ENCODE measurements at regions not wholly inside any gene's neighbourhood (a gene's known extent, or its start where the extent isn't known, plus 50 kb on each side); places are given as distances from the start of the nearest gene placed in this dataset.
"Not testable (repeated sequence)": the region's sequence is repeated elsewhere in the genome, so short reads cannot be mapped to it uniquely, and the experiment has no call there.

- Histone ChIP-seq H3K27ac (ENCODE audit: low read depth) (no peak overlapping the region), H3K4me1 (ENCODE audit: insufficient read depth) (peaks cover 1% of the 10 kb centered on the region), H3K36me3 (ENCODE audit: insufficient read depth) (no peaks in the 10 kb centered on the region), H3K4me3 (ENCODE audit: low read depth, low read length) (no peak overlapping the region)
- peak; percentile 80 for DNase-seq (ENCODE audit: extremely low spot score)
- WGBS: 19% methylated on average over 8 of the region's 8 CpGs
These were observed 778.5 kb downstream of the NTRK3 start for GRCh38 chr15:87477737-87478686.

GRCh38 chr15:87477026-87477425 lies 779.5 kb downstream of the NTRK3 start:
- H3K4me3 ChIP-seq (ENCODE audit: low read depth, low read length): no peak overlapping the region
- 98% methylated on average over 1 of the region's 1 CpG for WGBS
- no peak for DNase-seq (ENCODE audit: extremely low spot score)
- peaks cover 1% of the 10 kb centered on the region for H3K4me1 ChIP-seq (ENCODE audit: insufficient read depth)
- no peaks in the 10 kb centered on the region for H3K36me3 ChIP-seq (ENCODE audit: insufficient read depth)
- H3K27ac ChIP-seq (ENCODE audit: low read depth): no peak overlapping the region

GRCh38 chr15:87470923-87471322 lies 785.6 kb downstream of the NTRK3 start:
- no peaks in the 10 kb centered on the region for H3K36me3 ChIP-seq (ENCODE audit: insufficient read depth)
- DNase-seq (ENCODE audit: extremely low spot score): no peak
- 27% methylated on average over 2 of the region's 2 CpGs for WGBS
- no peaks in the 10 kb centered on the region for H3K4me1 ChIP-seq (ENCODE audit: insufficient read depth)
- H3K4me3 ChIP-seq (ENCODE audit: low read depth, low read length): no peak overlapping the region
- no peak overlapping the region for H3K27ac ChIP-seq (ENCODE audit: low read depth)

GRCh38 chr15:87463956-87464355 lies 792.6 kb downstream of the NTRK3 start:
- not testable (repeated sequence) for H3K4me1 ChIP-seq (ENCODE audit: insufficient read depth); H3K27ac ChIP-seq (ENCODE audit: low read depth); H3K4me3 ChIP-seq (ENCODE audit: low read depth, low read length); H3K36me3 ChIP-seq (ENCODE audit: insufficient read depth); DNase-seq (ENCODE audit: extremely low spot score)
- 70% methylated on average over 7 of the region's 7 CpGs for WGBS

GRCh38 chr15:87461631-87462030 lies 794.9 kb downstream of the NTRK3 start:
- Histone ChIP-seq H3K27ac (ENCODE audit: low read depth) (no peak overlapping the region), H3K36me3 (ENCODE audit: insufficient read depth) (no peaks in the 10 kb centered on the region), H3K4me3 (ENCODE audit: low read depth, low read length) (no peak overlapping the region), H3K4me1 (ENCODE audit: insufficient read depth) (no peaks in the 10 kb centered on the region)
- no peak for DNase-seq (ENCODE audit: extremely low spot score)

- DNase-seq (ENCODE audit: extremely low spot score): no peak
- no peak overlapping the region for H3K27ac ChIP-seq (ENCODE audit: low read depth)
- no peaks in the 10 kb centered on the region for H3K4me1 ChIP-seq (ENCODE audit: insufficient read depth)
- WGBS: 91% methylated on average over 1 of the region's 1 CpG
- H3K36me3 ChIP-seq (ENCODE audit: insufficient read depth): no peaks in the 10 kb centered on the region
- no peak overlapping the region for H3K4me3 ChIP-seq (ENCODE audit: low read depth, low read length)
These were observed 801.7 kb downstream of the NTRK3 start for GRCh38 chr15:87454860-87455259.

GRCh38 chr15:87450314-87450713 lies 806.2 kb downstream of the NTRK3 start:
- Histone ChIP-seq H3K4me1 (ENCODE audit: insufficient read depth) (no peaks in the 10 kb centered on the region), H3K27ac (ENCODE audit: low read depth) (no peak overlapping the region), H3K36me3 (ENCODE audit: insufficient read depth) (no peaks in the 10 kb centered on the region), H3K4me3 (ENCODE audit: low read depth, low read length) (no peak overlapping the region)
- no peak for DNase-seq (ENCODE audit: extremely low spot score)
- WGBS: 26% methylated on average over 1 of the region's 1 CpG

- WGBS: 70% methylated on average over 2 of the region's 2 CpGs
- H3K4me1 ChIP-seq (ENCODE audit: insufficient read depth): no peaks in the 10 kb centered on the region
- DNase-seq (ENCODE audit: extremely low spot score): no peak
These were observed 817.4 kb downstream of the NTRK3 start for GRCh38 chr15:87439090-87439489.

GRCh38 chr15:87433871-87434270 lies 822.7 kb downstream of the NTRK3 start:
- 95% methylated on average over 1 of the region's 1 CpG for whole genome bisulfite sequencing
- no peak for DNase-seq (ENCODE audit: extremely low spot score)
- Histone ChIP-seq H3K4me1 (ENCODE audit: insufficient read depth) (no peaks in the 10 kb centered on the region), H3K27ac (ENCODE audit: low read depth) (no peak overlapping the region), H3K36me3 (ENCODE audit: insufficient read depth) (no peaks in the 10 kb centered on the region), H3K4me3 (ENCODE audit: low read depth, low read length) (no peak overlapping the region)

More at GRCh38 chr15:87439090-87439489, 817.4 kb downstream of the NTRK3 start:
- no peak overlapping the region for H3K4me3 ChIP-seq (ENCODE audit: low read depth, low read length)
- H3K27ac ChIP-seq (ENCODE audit: low read depth): no peak overlapping the region
- H3K36me3 ChIP-seq (ENCODE audit: insufficient read depth): no peaks in the 10 kb centered on the region

GRCh38 chr15:87429754-87430153 lies 826.8 kb downstream of the NTRK3 start:
- no peak for DNase-seq (ENCODE audit: extremely low spot score)
- Histone ChIP-seq H3K4me1 (ENCODE audit: insufficient read depth) (no peaks in the 10 kb centered on the region), H3K4me3 (ENCODE audit: low read depth, low read length) (no peak overlapping the region), H3K36me3 (ENCODE audit: insufficient read depth) (no peaks in the 10 kb centered on the region), H3K27ac (ENCODE audit: low read depth) (no peak overlapping the region)
- 53% methylated on average over 1 of the region's 1 CpG for WGBS

- Histone ChIP-seq H3K36me3 (ENCODE audit: insufficient read depth) (no peaks in the 10 kb centered on the region), H3K27ac (ENCODE audit: low read depth) (no peak overlapping the region), H3K4me1 (ENCODE audit: insufficient read depth) (no peaks in the 10 kb centered on the region), H3K4me3 (ENCODE audit: low read depth, low read length) (no peak overlapping the region)
- 59% methylated on average over 2 of the region's 2 CpGs for WGBS
- no peak for DNase-seq (ENCODE audit: extremely low spot score)
These were observed 836.5 kb downstream of the NTRK3 start for GRCh38 chr15:87420017-87420416.

GRCh38 chr15:87419344-87419743 lies 837.2 kb downstream of the NTRK3 start:
- H3K27ac ChIP-seq (ENCODE audit: low read depth): no peak overlapping the region
- 83% methylated on average over 1 of the region's 1 CpG for WGBS
- no peak overlapping the region for H3K4me3 ChIP-seq (ENCODE audit: low read depth, low read length)
- H3K36me3 ChIP-seq (ENCODE audit: insufficient read depth): no peaks in the 10 kb centered on the region
- no peaks in the 10 kb centered on the region for H3K4me1 ChIP-seq (ENCODE audit: insufficient read depth)
- DNase-seq (ENCODE audit: extremely low spot score): no peak

- WGBS: 61% methylated on average over 5 of the region's 5 CpGs
- H3K27ac ChIP-seq (ENCODE audit: low read depth): no peak overlapping the region
- H3K4me3 ChIP-seq (ENCODE audit: low read depth, low read length): no peak overlapping the region
- H3K4me1 ChIP-seq (ENCODE audit: insufficient read depth): no peaks in the 10 kb centered on the region
- no peak for DNase-seq (ENCODE audit: extremely low spot score)
- no peaks in the 10 kb centered on the region for H3K36me3 ChIP-seq (ENCODE audit: insufficient read depth)
These were observed 839.8 kb downstream of the NTRK3 start for GRCh38 chr15:87416591-87417257.

GRCh38 chr15:87408902-87409301 lies 847.6 kb downstream of the NTRK3 start:
- WGBS: 66% methylated on average over 6 of the region's 6 CpGs
- no peak overlapping the region for H3K27ac ChIP-seq (ENCODE audit: low read depth)
- H3K4me3 ChIP-seq (ENCODE audit: low read depth, low read length): no peak overlapping the region
- H3K36me3 ChIP-seq (ENCODE audit: insufficient read depth): no peaks in the 10 kb centered on the region
- no peak for DNase-seq (ENCODE audit: extremely low spot score)
- no peaks in the 10 kb centered on the region for H3K4me1 ChIP-seq (ENCODE audit: insufficient read depth)
